Hippocampal formation (tissue), 2 donors: ENCODE measurements at regions not wholly inside any gene's neighbourhood (a gene's known extent, or its start where the extent isn't known, plus 50 kb on each side); places are given as distances from the start of the nearest gene placed in this dataset.
"Not testable (repeated sequence)": the region's sequence is repeated elsewhere in the genome, so short reads cannot be mapped to it uniquely, and the experiment has no call there.

Experiments
- DNase-seq, 2 donors: peaks; one replicate each; lab custom pipeline; 2025; lab: John Stamatoyannopoulos, UW

DNA sequence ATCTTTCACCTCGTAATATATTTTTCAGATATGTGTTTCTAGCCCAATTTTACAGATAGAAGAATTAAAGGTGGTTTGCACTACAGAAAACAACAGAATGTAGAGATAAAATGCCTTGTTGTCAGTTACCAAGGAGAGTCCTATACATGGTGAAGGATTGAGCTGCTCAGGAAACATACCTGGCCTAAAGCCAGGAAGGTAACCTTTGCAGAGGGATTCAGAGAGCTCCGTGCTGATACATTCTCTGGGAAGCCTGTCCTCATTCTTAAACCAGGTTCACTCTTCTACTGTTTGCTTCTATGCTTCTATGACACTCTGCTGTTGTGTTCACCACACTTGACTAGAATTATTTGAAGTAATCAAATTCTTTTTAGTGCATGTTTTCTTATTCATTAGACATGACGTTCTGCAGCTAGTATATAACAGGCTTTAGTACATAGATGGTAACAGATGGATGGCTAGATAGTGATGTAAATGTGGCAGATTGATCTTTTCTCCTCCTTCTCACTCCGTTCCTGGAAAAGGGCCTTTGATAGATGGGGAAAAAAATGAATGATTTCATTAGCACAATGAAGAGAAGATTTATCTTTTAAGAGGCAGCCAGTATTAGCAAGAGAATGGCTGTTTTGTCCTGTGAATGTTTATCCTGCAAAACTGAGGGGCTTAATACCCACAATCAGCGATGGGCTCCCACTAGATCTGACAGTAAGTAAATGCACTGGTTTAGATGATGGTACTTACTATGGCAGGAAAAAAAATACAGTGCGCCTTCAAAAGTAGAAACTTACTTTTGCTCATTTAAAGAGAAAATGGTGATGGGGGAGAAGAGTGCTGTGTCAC is 589.6 kb upstream of the FAM98A start:
- DNase-seq: no peak

GRCh38 chr2:34179511-34179910 is 580.4 kb upstream of the FAM98A start:
- DNase-seq: no peak

- no peak for DNase-seq
Measured at GRCh38 chr2:34178482-34178881, 579.4 kb upstream of the FAM98A start.

DNA sequence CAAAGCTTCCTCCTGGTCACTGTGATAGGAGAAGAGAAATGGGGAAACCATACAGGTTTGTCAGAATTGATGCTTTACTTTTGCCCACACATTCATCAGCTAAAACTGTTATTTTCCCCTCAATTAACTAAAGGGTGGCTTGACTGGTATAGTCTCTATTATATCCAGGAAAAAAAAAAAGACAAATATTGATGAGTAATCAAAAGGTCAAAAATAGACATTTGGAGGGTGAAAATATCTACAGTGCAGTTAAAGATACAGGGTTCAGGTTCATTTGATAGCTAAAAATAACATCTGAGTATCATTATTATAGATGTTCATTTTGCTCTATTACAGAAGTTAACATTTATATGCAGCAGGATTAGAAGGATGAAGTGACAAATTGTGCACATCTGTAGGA is 577.6 kb upstream of the FAM98A start:
- DNase-seq: no peak

DNA sequence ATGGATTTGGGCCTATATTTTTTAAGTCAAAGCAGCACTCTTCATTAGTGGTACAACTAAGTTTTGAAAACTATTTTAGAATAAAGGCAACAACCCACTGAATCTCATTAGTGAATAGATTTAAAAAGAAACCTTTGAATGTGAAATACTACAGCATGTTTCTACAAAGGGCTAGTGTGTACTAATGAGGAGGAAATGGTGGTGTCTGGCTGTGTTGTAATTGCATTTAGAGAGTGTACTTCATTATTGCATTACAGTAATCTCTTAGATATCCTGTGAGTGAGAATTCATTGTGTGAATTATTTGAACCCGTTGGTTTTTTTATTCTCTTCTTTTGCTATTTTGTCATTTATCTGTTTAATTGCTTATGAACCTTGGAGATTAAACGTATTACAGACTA is 575.4 kb upstream of the FAM98A start:
- no peak for DNase-seq

DNA sequence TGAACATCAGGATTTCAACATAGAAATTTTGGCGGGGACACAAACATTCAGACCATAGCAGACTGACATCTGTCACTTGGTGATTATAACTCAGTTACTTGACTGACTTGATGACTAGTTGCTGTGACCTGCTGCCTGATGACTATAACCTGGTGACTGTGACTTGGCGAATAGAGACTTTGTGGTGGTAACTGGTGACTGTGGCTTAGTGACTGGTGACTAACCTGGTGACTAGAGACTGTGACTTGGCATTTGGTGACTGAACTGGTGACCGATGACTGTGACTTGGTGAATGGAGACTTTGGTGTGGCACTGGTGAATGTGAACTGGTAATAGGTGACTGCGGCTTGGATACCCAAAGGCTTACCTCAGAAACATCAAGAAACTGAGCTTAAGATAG is 563.1 kb upstream of the FAM98A start:
- DNase-seq: no peak

GRCh38 chr2:34161549-34161948 is 562.5 kb upstream of the FAM98A start:
- DNase-seq: no peak

DNA sequence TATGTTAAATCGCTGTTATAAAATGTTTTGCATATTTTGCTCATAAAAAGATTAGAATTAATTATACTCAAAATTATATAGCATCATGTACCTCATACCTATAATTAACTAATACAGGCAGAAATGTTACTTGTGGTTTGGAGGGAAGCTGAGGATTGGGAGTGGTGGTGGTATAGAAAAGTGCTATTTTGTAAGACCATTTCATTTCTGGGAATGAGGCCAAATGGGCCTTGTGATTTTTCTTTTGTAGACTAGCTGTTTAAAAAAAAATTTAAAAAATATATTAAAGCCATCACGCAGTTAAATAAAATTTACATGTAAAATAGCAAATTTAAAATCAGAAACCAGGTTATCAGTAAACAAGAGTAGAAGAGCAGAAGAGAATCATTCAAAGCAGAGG is 560.8 kb upstream of the FAM98A start:
- DNase-seq: no peak

GRCh38 chr2:34153484-34153883 is 554.4 kb upstream of the FAM98A start:
- no peak for DNase-seq

- DNase-seq: no peak
Measured at GRCh38 chr2:34147780-34148179, 548.7 kb upstream of the FAM98A start.

- DNase-seq: no peak
Measured at GRCh38 chr2:34143149-34143548, 544.0 kb upstream of the FAM98A start.

GRCh38 chr2:34142531-34143008 is 543.5 kb upstream of the FAM98A start:
- DNase-seq: not testable (repeated sequence)

- DNase-seq: not testable (repeated sequence)
Measured at GRCh38 chr2:34133065-34133464, 534.0 kb upstream of the FAM98A start.

DNA sequence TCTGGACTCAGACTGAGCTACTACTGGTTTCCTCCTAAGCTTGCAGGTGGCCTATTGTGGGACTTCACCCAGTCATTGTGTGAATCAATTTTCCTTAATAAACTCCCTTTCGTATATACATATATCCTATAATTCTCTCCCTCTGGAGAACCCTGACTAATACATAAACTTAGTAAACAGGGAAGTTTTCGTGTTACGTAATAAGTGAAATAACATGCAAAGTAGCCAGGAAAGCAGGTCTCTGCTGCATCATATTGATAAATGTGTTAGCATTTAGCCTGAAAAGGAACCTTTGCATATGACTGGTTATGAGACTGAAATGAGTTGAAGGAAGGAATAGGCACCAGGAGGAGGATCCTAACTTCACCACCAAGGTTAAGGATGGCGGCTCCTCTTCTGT is 527.2 kb upstream of the FAM98A start:
- no peak for DNase-seq

GRCh38 chr2:34123996-34124785 is 525.1 kb upstream of the FAM98A start:
- DNase-seq: no peak

- DNase-seq: no peak
Measured at GRCh38 chr2:34121076-34121475, 522.0 kb upstream of the FAM98A start.

GRCh38 chr2:34115076-34115475 is 516.0 kb upstream of the FAM98A start:
- no peak for DNase-seq

DNA sequence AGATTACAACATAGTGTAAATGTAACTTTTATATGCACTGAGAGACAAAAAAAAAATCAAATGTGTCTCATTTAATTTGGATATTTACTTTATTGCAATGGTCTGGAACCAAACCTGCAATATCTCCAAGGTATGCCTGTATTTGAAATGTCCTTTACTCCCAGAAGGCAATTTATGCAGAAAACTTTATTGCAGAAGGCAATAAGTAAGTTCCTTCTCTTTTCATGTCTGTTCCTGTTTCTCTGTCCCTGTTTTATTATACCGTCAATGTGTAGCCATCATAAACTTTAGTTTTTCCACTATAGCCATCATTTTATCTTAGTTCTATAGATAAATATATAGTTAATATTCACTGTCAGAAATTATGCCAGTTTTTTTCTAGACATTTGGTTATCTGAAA is 513.1 kb upstream of the FAM98A start:
- DNase-seq: no peak

GRCh38 chr2:34110392-34110791 is 511.3 kb upstream of the FAM98A start:
- no peak for DNase-seq

DNA sequence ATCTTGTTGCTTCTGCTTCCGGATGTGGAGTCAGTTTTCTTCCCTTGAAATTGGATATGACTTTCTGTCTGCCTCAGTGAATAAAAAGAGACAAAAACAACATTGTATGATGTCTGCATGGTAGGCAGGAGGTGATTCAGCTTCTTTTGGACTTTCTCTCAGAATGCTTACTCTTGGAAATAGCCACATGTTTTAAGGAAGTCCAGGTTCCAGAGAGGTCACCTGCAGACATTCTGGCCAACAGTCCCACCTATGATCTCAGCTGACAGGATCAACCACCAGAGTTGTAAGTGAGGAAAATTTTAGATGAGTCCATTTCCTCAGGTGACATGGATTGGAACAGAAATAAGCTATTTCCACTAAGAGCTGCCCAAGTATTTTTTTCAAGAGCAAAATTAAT is 508.7 kb upstream of the FAM98A start:
- no peak for DNase-seq

GRCh38 chr2:34105006-34105767 is 506.1 kb upstream of the FAM98A start:
- DNase-seq: no peak

- DNase-seq: no peak
Measured at GRCh38 chr2:34104601-34105000, 505.5 kb upstream of the FAM98A start.
